ELF-1 (cell line): ENCODE measurements at regions not wholly inside any gene's neighbourhood (a gene's known extent, or its start where the extent isn't known, plus 50 kb on each side); places are given as distances from the start of the nearest gene placed in this dataset.

ENCODE experiments used
- DNase-seq: peaks from one replicate; pipeline ENCODE4 v3.0.0-alpha.2; 2016; ENCODE audit warnings: low read depth, low spot score

- no peak for DNase-seq
Measured at GRCh38 chr22:48476577-48476976, 1351.1 kb downstream of the BRD1 start.

- DNase-seq, result no peak
Measured at GRCh38 chr22:48475661-48476345, 1351.9 kb downstream of the BRD1 start.

GRCh38 chr22:48474881-48475280 is 1352.8 kb downstream of the BRD1 start:
- DNase-seq, result no peak

DNA sequence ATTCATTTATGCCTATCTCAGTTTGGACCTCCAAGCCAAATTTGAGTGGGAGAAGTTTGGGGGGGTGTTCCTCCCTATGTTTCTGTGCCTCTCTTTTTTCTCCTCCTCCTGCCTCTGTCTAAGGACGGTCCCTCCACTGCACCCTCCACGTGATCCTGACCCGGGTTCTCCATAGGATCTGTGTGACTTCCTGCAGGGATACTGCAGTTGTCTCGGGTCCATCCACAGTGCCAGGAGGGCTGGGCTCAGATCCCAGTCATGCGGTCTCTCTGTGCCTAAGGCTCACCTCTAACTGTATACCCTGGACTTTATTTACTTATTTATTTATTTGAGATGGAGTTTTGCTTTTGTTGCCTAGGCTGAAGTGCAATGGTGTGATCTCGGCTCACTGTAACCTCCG is 1354.5 kb downstream of the BRD1 start:
- DNase-seq, result no peak

DNA sequence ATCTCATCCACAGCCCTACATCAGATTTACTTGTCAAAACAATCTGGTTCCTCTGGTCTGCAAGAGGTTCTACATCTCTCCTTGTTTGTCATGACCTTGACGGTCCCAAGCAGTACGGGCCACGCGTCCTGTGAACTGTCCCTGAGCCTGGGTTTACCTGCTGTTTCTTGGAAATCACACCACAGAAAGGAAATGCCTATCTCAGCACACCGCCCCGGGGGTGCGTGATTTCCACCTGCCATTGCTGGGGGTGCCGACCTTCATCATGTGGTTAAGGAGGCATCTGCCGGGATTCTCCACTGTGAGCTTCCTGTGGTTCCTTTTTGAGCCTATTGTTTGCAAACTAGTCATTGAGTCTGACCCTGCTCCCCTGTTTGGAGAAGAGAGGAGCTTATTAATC is 1363.4 kb downstream of the BRD1 start:
- DNase-seq, result no peak

DNA sequence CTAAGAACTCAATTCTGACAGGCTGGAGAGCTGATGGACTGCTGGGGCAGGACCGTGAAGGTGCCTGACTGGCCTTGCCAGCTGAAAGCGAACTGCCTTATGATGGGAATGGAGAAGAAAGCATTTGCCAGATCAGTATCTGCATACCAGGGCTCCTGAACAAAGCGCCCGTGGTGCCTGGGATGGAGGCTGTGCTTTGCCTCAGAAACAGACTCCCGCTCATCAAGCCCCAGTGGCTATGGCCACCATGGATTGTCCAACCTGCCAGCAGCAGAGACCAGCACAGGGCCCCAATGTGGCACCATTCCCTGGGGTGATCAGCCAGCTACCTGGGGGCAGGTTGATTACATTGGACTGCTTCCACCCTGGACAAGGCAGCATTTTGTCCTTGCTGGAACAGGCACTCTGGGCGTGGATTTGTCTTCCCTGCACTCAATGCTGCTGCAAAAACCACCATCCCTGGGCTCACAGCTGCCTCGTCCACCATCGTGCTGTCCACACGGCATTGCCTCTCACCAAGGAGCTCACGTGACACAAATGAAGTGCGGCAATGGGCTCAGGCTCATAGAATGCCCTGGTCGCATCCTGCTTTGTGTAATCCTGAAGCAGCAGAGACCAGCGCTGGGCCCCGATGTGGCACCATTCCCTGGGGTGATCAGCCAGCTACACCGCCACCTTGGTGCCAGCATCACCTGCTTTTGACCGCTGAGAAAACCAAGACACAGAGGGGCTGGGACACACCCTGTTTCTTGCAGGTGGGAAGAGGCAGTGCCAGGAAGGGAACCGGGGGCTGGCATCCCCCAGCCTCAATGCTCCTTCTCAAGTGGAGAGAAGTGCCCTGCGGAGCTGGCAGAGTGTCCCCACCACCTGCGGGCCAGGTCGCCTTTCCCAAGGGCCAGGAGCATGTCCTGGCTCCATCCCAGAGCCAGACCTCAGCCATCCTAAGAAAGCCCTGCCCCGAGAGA is 1367.5 kb downstream of the BRD1 start:
- DNase-seq, result no peak

GRCh38 chr22:48459259-48459658 is 1368.4 kb downstream of the BRD1 start:
- DNase-seq, result no peak

- DNase-seq, result no peak
Measured at GRCh38 chr22:48456449-48456848, 1371.2 kb downstream of the BRD1 start.

GRCh38 chr22:48453751-48454485 is 1373.8 kb downstream of the BRD1 start:
- DNase-seq, result no peak

- no peak for DNase-seq
Measured at GRCh38 chr22:48453171-48453570, 1374.5 kb downstream of the BRD1 start.

- DNase-seq, result no peak
Measured at GRCh38 chr22:48452766-48453165, 1374.9 kb downstream of the BRD1 start.

DNA sequence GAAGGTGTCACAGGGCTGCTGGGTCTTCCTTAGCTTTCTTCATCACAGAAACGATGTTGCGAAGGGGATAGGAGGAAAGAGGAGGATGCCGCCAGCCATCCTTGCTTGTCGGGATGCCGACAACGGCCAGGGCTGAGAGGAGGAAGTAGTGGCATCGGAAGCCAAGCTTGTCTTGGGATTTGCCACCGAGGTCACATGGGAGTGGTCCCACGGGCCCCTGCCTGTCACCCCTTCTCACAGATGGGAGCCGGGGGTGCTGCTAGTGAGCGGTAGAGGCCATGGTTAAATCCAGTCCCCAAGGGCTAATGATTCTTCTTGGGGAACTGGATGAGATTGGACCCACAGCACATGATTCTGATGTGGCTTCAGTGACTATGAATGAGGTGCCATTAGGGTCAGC is 1375.8 kb downstream of the BRD1 start:
- no peak for DNase-seq

DNA sequence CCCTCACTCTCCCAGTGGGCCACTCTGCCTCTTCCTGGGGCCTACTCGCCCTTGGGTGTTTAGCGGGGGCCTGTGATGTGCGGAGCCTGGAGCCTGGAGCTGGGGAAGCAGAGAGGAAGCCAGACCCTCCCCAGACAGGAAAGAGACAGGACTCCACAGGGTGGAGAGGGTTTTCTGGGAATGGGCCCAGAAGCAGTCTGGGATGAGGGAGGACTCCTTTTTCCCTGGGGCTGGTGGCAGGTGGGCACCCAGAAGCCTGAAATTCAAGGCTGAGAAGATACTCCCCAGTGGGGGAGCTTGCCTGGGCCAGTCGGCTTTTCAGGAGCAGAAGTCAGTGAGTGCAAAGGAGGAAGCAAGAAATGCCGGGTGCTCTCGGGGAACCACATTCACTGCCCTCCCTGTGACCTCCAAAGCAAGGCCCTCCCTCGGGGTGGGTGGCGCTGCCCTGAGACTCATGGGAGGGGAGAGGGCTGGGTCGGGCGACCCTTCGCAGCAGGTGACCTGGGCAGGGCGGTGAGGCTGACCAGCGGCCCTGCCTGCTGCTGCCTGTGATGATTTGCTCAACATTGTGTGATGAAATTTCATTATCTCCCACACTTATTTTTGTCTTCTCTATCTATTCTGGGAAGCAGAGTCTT is 1377.4 kb downstream of the BRD1 start:
- no peak for DNase-seq

DNA sequence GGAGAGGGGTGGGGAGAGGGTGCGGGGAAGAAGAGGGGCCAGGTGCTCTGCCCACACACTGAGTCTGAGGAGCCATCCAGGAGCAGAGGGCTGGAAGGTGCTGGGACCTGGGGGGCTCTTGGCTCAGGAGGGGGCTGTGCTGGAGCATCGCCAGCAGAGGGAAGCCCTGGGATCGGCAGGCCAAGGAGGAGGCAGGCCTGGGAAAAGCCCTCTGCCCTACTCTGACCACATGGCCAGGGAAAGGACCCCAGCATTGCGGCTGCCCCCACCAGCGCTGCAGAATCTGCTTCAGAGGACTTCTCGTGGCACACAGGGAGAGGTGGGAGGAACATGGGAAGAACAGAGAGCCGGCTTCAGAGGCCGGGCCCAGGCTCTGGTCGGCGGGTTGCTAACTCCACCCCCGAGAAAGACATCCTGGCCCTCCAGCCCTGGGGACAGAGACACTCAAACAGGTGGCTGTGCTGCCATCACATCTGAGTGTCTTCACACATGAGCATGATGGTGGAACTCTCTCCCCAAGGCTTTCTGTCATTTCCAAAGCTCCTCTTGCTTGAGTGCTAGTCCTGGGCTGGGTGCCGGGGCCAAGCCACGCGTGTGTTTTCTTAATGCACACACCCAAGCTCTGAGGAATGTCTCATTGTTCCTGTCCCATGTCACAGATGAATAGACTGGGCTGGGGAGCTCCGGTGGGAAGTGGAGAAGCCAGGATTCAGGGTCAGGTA is 1378.0 kb downstream of the BRD1 start:
- DNase-seq, result no peak

GRCh38 chr22:48448821-48449220 is 1378.9 kb downstream of the BRD1 start:
- DNase-seq, result no peak

- no peak for DNase-seq
Measured at GRCh38 chr22:48445113-48445827, 1382.4 kb downstream of the BRD1 start.

DNA sequence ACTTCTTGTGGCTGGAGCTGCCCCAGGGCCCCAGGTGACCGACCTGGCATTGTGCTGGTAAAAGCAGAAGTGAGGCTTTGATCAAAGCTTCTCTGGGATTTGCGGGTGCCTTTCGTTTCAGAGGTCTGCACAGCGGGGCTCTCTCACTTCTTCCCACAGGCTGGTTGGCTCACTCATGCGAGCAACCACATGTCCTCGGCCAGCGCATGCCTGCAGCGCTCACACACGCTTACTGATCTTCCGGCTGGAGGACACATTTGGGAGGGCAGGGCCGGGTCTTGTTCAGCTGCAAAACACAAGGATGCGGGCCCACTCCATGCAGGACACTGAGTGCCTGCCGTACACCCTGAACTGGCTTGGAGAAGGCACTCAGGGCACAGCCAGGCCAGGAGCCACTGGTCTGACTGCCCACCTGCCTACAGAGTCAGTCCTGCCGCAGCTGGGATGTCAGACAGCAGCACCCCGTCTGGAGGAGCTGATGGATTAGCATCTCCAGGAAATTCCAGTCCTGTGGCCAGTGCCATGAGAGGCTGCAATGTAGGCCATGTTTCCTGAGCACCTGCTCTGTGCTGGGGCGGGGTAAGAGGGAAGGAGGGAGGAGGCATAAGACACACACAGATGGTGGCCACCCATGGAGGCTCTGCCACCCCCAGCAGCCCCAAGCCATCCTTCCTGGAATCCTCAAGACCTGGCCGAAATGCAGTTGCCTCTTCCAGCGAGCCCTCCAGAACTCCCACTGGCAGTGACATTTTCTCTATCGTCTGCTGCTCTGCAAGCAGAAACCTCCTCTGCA is 1383.2 kb downstream of the BRD1 start:
- DNase-seq, result no peak

- no peak for DNase-seq
Measured at GRCh38 chr22:48443680-48444079, 1384.0 kb downstream of the BRD1 start.

- no peak for DNase-seq
Measured at GRCh38 chr22:48442663-48443062, 1385.0 kb downstream of the BRD1 start.

DNA sequence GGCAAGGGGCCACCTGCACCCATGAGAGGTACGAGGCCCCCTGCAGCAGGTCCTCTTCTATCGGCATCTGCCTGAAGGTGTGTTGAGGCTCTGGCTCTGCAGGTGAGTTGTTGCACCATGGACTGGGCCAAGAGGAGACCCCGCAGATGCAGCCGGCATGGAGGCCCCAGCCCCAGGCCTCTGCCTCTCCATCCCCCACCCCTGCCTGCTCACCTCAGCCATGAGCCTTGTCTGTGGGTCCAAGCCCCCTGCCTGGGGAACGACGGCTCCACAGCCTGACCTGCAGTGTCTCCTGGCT is 1386.2 kb downstream of the BRD1 start:
- DNase-seq, result no peak
